ENCODE measurements at regions not wholly inside any gene's neighbourhood (a gene's known extent, or its start where the extent isn't known, plus 50 kb on each side); places are given as distances from the start of the nearest gene placed in this dataset.

DNA sequence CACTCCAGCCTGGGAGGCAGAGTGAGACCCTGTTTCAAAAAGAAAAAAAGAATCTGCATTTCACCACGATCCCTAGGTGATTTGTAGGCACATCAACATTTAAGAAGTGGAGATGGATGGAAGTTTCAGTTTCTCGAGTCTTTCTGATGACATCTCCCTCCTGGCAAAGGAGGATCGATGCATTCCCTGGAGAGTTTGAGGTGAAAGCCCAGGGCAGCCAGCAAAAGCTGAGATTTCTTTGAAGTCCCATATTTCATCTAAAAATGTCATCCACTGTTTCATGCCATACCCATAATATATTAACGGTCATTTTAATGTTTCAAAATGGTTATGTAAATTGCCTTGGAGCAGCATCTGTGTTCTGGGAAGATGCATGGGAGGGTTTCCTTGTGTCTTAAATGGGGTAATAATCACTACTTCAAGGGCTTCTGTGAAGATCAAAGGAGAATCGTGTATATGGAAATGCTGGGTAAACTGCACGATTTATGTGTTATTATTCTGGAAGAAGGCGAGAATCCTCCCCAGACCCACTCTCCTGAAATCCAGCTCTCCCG, 63.4 kb downstream of the KATNIP start:
- intact Hi-C loops (cut with DNase I): no loop called here
- no peak for DNase-seq
- WGBS (ENCODE audit: insufficient coverage, low coverage, low lambda C conversion rate, missing lambda C conversion rate): 85% methylated on average over 4 of the region's 8 CpGs
- TF ChIP-seq, protein P1, sequence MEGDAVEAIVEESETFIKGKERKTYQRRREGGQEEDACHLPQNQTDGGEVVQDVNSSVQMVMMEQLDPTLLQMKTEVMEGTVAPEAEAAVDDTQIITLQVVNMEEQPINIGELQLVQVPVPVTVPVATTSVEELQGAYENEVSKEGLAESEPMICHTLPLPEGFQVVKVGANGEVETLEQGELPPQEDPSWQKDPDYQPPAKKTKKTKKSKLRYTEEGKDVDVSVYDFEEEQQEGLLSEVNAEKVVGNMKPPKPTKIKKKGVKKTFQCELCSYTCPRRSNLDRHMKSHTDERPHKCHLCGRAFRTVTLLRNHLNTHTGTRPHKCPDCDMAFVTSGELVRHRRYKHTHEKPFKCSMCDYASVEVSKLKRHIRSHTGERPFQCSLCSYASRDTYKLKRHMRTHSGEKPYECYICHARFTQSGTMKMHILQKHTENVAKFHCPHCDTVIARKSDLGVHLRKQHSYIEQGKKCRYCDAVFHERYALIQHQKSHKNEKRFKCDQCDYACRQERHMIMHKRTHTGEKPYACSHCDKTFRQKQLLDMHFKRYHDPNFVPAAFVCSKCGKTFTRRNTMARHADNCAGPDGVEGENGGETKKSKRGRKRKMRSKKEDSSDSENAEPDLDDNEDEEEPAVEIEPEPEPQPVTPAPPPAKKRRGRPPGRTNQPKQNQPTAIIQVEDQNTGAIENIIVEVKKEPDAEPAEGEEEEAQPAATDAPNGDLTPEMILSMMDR (IDR thresholded peaks at IDR 0.05): no peak
- no peak for TF ChIP-seq POLR2A (IDR thresholded peaks at IDR 0.05)
- no peaks in the 10 kb centered on the region for H3K36me3 ChIP-seq
- H3K4me3 ChIP-seq: no peak overlapping the region
- H3K27me3 ChIP-seq: no peaks in the 10 kb centered on the region
- H3K9me3 ChIP-seq: no peaks in the 10 kb centered on the region
- no peak overlapping the region for H3K27ac ChIP-seq
- no peaks in the 10 kb centered on the region for H3K4me1 ChIP-seq
- ATAC-seq: no peak

GRCh38 chr16:27617665-27618064, 67.7 kb downstream of the KATNIP start:
- Histone ChIP-seq H3K4me1 (no peaks in the 10 kb centered on the region), H3K4me3 (no peak overlapping the region), H3K27ac (no peak overlapping the region), H3K36me3 (no peaks in the 10 kb centered on the region), H3K27me3 (no peaks in the 10 kb centered on the region), H3K9me3 (no peaks in the 10 kb centered on the region)
- DNase-seq: no peak
- intact Hi-C loops (cut with DNase I): no loop called here
- TF ChIP-seq, protein P1 (IDR thresholded peaks at IDR 0.05): no peak
- no peak for TF ChIP-seq POLR2A (IDR thresholded peaks at IDR 0.05)
- WGBS (ENCODE audit: insufficient coverage, low coverage, low lambda C conversion rate, missing lambda C conversion rate): 77% methylated on average over 4 of the region's 4 CpGs
- no peak for ATAC-seq

DNA sequence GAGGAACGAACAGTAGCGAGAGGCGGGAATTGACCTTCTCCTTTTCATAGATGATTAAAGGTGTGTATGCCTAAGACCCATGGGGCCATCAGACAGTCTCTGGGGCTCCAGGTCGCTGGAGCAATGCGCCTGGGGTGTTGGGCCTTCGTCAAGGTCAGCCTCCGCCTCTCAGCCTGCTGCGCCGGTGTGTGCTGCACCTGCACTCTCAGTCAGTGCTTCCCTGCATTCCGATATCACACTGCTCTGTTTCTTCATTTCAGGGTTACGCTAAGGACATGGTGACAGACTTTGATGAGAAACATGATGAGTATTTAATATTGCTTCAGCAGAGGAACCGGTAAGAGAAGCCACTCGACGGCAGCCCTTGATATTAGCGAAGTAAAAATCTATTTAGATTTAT, 68.2 kb downstream of the KATNIP start:
- TF ChIP-seq POLR2A (IDR thresholded peaks at IDR 0.05): no peak
- TF ChIP-seq, protein P1 (IDR thresholded peaks at IDR 0.05): no peak
- no peaks in the 10 kb centered on the region for H3K27me3 ChIP-seq
- no peak overlapping the region for H3K27ac ChIP-seq
- no peak overlapping the region for H3K4me3 ChIP-seq
- H3K4me1 ChIP-seq: no peaks in the 10 kb centered on the region
- ATAC-seq: no peak
- DNase-seq: no peak
- intact Hi-C loops (cut with DNase I): no loop called here
- no peaks in the 10 kb centered on the region for H3K9me3 ChIP-seq
- WGBS (ENCODE audit: insufficient coverage, low coverage, low lambda C conversion rate, missing lambda C conversion rate): 90% methylated on average over 7 of the region's 15 CpGs
- no peaks in the 10 kb centered on the region for H3K36me3 ChIP-seq

DNA sequence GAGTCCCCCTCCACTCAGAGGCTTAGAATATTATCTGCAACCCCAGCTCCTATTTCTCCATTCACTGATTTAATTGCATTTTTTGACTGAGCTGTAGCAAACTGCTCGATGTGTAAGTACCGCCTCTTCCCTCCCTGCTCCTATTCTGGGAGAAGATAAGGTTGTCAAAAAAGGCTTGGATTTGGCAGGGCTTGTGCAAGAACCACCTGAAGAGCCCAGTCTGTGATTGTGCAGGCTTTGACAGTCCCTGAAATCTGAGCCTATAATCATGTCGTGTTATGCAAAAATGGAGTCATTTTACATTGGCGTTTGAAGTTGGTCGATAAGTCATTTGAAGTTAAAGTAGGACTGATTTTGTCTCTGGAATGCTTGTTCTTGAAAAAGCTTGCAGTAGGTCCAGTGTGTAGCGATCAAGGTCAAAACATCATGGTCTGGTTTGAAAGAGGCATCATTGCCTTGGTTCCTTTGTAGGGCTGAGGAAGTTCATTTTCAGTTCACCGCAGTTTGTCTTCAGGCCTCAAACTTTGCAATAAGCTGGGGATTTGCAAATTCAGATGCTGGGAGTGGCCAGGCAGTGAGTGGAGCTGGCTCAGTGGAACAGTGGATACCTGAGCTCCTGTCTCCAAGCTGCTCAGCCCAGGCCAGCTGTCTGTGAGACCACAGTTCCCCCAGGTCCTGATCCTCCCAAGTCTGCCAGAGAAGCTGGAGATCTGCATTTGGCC, 68.8 kb downstream of the KATNIP start:
- no peak overlapping the region for H3K27ac ChIP-seq
- H3K9me3 ChIP-seq: no peaks in the 10 kb centered on the region
- 59% methylated on average over 6 of the region's 7 CpGs for WGBS (ENCODE audit: insufficient coverage, low coverage, low lambda C conversion rate, missing lambda C conversion rate)
- no peak overlapping the region for H3K4me3 ChIP-seq
- no peaks in the 10 kb centered on the region for H3K27me3 ChIP-seq
- H3K4me1 ChIP-seq: no peaks in the 10 kb centered on the region
- TF ChIP-seq, protein P1 (IDR thresholded peaks at IDR 0.05): no peak
- H3K36me3 ChIP-seq: no peaks in the 10 kb centered on the region
- ATAC-seq (no peak), DNase-seq (no peak)
- intact Hi-C loops (cut with DNase I): no loop called here
